HUES48 (cell line): ENCODE measurements at regions not wholly inside any gene's neighbourhood (a gene's known extent, or its start where the extent isn't known, plus 50 kb on each side); places are given as distances from the start of the nearest gene placed in this dataset.

Experiments used
- H3K27ac ChIP-seq: one replicate; pipeline ENCODE4 v1.7.0; 2013; ENCODE audit warnings: low read depth, low read length, inconsistent platforms
- H3K27me3 ChIP-seq: 2 replicates; pipeline ENCODE4 v1.6.1; 2013; ENCODE audit warnings: mild to moderate bottlenecking, low read length; ENCODE audit not compliant: control insufficient read depth, insufficient read depth
- H3K36me3 ChIP-seq: 2 replicates; pipeline ENCODE4 v1.6.1; 2013; ENCODE audit warnings: low read length; ENCODE audit not compliant: control insufficient read depth, insufficient read depth
- H3K4me1 ChIP-seq: 2 replicates; pipeline ENCODE4 v1.6.1; 2013; ENCODE audit warnings: mild to moderate bottlenecking, low read length; ENCODE audit not compliant: control insufficient read depth, insufficient read depth
- H3K4me3 ChIP-seq: 2 replicates; pipeline ENCODE4 v1.5.1; 2013; ENCODE audit warnings: mild to moderate bottlenecking, low read depth, low read length
- H3K9ac ChIP-seq: 2 replicates; pipeline ENCODE4 v1.6.1; 2013; ENCODE audit warnings: mild to moderate bottlenecking, low read depth, low read length, moderate library complexity
- H3K9me3 ChIP-seq: 2 replicates; pipeline ENCODE4 v1.6.1; 2013; ENCODE audit warnings: low read length; ENCODE audit not compliant: control insufficient read depth, insufficient read depth

GRCh38 chr13:40207001-40207478 lies 459.4 kb downstream of the FOXO1 start:
- Histone ChIP-seq H3K4me3 (no peak overlapping the region), H3K27me3 (no peaks in the 10 kb centered on the region), H3K9ac (no peak overlapping the region)

GRCh38 chr13:40208517-40208916 lies 457.9 kb downstream of the FOXO1 start:
- Histone ChIP-seq H3K4me1 (no peaks in the 10 kb centered on the region), H3K27ac (no peak overlapping the region), H3K9me3 (no peaks in the 10 kb centered on the region), H3K4me3 (no peak overlapping the region), H3K27me3 (no peaks in the 10 kb centered on the region), H3K36me3 (no peaks in the 10 kb centered on the region), H3K9ac (no peak overlapping the region)

More at GRCh38 chr13:40207001-40207478, 459.4 kb downstream of the FOXO1 start:
- H3K4me1 ChIP-seq, result no peaks in the 10 kb centered on the region
- no peaks in the 10 kb centered on the region for H3K9me3 ChIP-seq
- no peak overlapping the region for H3K27ac ChIP-seq
- no peaks in the 10 kb centered on the region for H3K36me3 ChIP-seq

GRCh38 chr13:40210865-40211585 lies 455.4 kb downstream of the FOXO1 start:
- H3K27me3 ChIP-seq, result no peaks in the 10 kb centered on the region
- no peak overlapping the region for H3K4me3 ChIP-seq
- H3K27ac ChIP-seq, result no peak overlapping the region
- no peaks in the 10 kb centered on the region for H3K36me3 ChIP-seq
- no peak overlapping the region for H3K9ac ChIP-seq
- H3K9me3 ChIP-seq, result no peaks in the 10 kb centered on the region
- no peaks in the 10 kb centered on the region for H3K4me1 ChIP-seq

- Histone ChIP-seq H3K36me3 (no peaks in the 10 kb centered on the region), H3K9me3 (no peaks in the 10 kb centered on the region), H3K27me3 (no peaks in the 10 kb centered on the region), H3K27ac (no peak overlapping the region), H3K4me3 (no peak overlapping the region), H3K4me1 (no peaks in the 10 kb centered on the region), H3K9ac (no peak overlapping the region)
These were observed 454.9 kb downstream of the FOXO1 start for GRCh38 chr13:40211586-40211968.

GRCh38 chr13:40213779-40214178 lies 452.7 kb downstream of the FOXO1 start:
- Histone ChIP-seq H3K9me3 (no peaks in the 10 kb centered on the region), H3K27ac (no peak overlapping the region), H3K4me1 (no peaks in the 10 kb centered on the region), H3K4me3 (no peak overlapping the region), H3K36me3 (no peaks in the 10 kb centered on the region), H3K9ac (no peak overlapping the region), H3K27me3 (no peaks in the 10 kb centered on the region)

GRCh38 chr13:40215311-40215710 lies 451.1 kb downstream of the FOXO1 start:
- no peaks in the 10 kb centered on the region for H3K36me3 ChIP-seq
- no peak overlapping the region for H3K9ac ChIP-seq
- H3K9me3 ChIP-seq, result no peaks in the 10 kb centered on the region
- no peaks in the 10 kb centered on the region for H3K4me1 ChIP-seq
- no peaks in the 10 kb centered on the region for H3K27me3 ChIP-seq
- H3K27ac ChIP-seq, result no peak overlapping the region
- no peak overlapping the region for H3K4me3 ChIP-seq

- Histone ChIP-seq H3K9me3 (no peaks in the 10 kb centered on the region), H3K27ac (no peak overlapping the region), H3K9ac (no peak overlapping the region), H3K4me3 (no peak overlapping the region), H3K27me3 (no peaks in the 10 kb centered on the region), H3K4me1 (no peaks in the 10 kb centered on the region), H3K36me3 (no peaks in the 10 kb centered on the region)
These were observed 450.7 kb downstream of the FOXO1 start for GRCh38 chr13:40215747-40216146.

- no peaks in the 10 kb centered on the region for H3K36me3 ChIP-seq
- no peaks in the 10 kb centered on the region for H3K27me3 ChIP-seq
- no peak overlapping the region for H3K27ac ChIP-seq
- no peaks in the 10 kb centered on the region for H3K9me3 ChIP-seq
- no peak overlapping the region for H3K4me3 ChIP-seq
- no peak overlapping the region for H3K9ac ChIP-seq
- peaks cover 12% of the 10 kb centered on the region for H3K4me1 ChIP-seq
These were observed 448.8 kb downstream of the FOXO1 start for GRCh38 chr13:40217675-40218074.

- H3K9ac ChIP-seq, result no peak overlapping the region
- H3K36me3 ChIP-seq, result no peaks in the 10 kb centered on the region
- no peaks in the 10 kb centered on the region for H3K9me3 ChIP-seq
- no peaks in the 10 kb centered on the region for H3K27me3 ChIP-seq
- H3K4me3 ChIP-seq, result no peak overlapping the region
- H3K4me1 ChIP-seq, result peaks cover 12% of the 10 kb centered on the region
- H3K27ac ChIP-seq, result no peak overlapping the region
These were observed 446.0 kb downstream of the FOXO1 start for GRCh38 chr13:40220299-40220935.

GRCh38 chr13:40221131-40221459 lies 445.3 kb downstream of the FOXO1 start:
- Histone ChIP-seq H3K27me3 (no peaks in the 10 kb centered on the region), H3K4me3 (no peak overlapping the region), H3K4me1 (peaks cover 12% of the 10 kb centered on the region), H3K9me3 (no peaks in the 10 kb centered on the region), H3K9ac (no peak overlapping the region), H3K36me3 (no peaks in the 10 kb centered on the region), H3K27ac (no peak overlapping the region)

- H3K36me3 ChIP-seq, result no peaks in the 10 kb centered on the region
- no peaks in the 10 kb centered on the region for H3K9me3 ChIP-seq
- H3K27me3 ChIP-seq, result no peaks in the 10 kb centered on the region
- H3K4me1 ChIP-seq, result peaks cover 12% of the 10 kb centered on the region
- no peak overlapping the region for H3K4me3 ChIP-seq
- no peak overlapping the region for H3K9ac ChIP-seq
- H3K27ac ChIP-seq, result no peak overlapping the region
These were observed 444.8 kb downstream of the FOXO1 start for GRCh38 chr13:40221460-40222201.
